ENCODE measurements at regions not wholly inside any gene's neighbourhood (a gene's known extent, or its start where the extent isn't known, plus 50 kb on each side); places are given as distances from the start of the nearest gene placed in this dataset.
"Not testable (repeated sequence)": the region's sequence is repeated elsewhere in the genome, so short reads cannot be mapped to it uniquely, and the experiment has no call there.

GRCh38 chr12:68468036-68468435, 135.9 kb upstream of the MDM1 start:
- intact Hi-C loops (cut with DNase I, micrococcal nuclease) = no loop called here
- no peak for ATAC-seq
- DNase-seq = no peak

- ATAC-seq (no peak), DNase-seq (no peak)
- intact Hi-C loops (cut with DNase I, micrococcal nuclease) = no loop called here
These were observed 137.0 kb upstream of the MDM1 start for GRCh38 chr12:68469113-68469512.

- ATAC-seq = peak; percentile 79
- intact Hi-C loops (cut with DNase I, micrococcal nuclease) = no loop called here
- no peak for DNase-seq
These were observed 138.6 kb upstream of the MDM1 start for GRCh38 chr12:68470664-68471328.

- intact Hi-C loops (cut with DNase I, micrococcal nuclease) = no loop called here
- no peak for DNase-seq
- no peak for ATAC-seq
These were observed 136.1 kb upstream of the RAP1B start for GRCh38 chr12:68474467-68475204.

GRCh38 chr12:68476794-68477193, 133.9 kb upstream of the RAP1B start:
- ATAC-seq (no peak), DNase-seq (no peak)
- intact Hi-C loops (cut with DNase I, micrococcal nuclease) = no loop called here

- ATAC-seq (no peak), DNase-seq (no peak)
- intact Hi-C loops (cut with DNase I, micrococcal nuclease) = no loop called here
These were observed 133.4 kb upstream of the RAP1B start for GRCh38 chr12:68477261-68477772.

- DNase-seq = no peak
- no peak for ATAC-seq
These were observed 132.8 kb upstream of the RAP1B start for GRCh38 chr12:68477906-68478305.

GRCh38 chr12:68478516-68479260, 132.0 kb upstream of the RAP1B start:
- intact Hi-C loops (cut with DNase I, micrococcal nuclease) = no loop called here
- ATAC-seq (no peak), DNase-seq (no peak)

More at GRCh38 chr12:68477906-68478305, 132.8 kb upstream of the RAP1B start:
- intact Hi-C loops (cut with DNase I, micrococcal nuclease) = no loop called here

GRCh38 chr12:68479261-68479895, 131.3 kb upstream of the RAP1B start:
- intact Hi-C loops (cut with DNase I, micrococcal nuclease) = no loop called here
- DNase-seq (no peak), ATAC-seq (no peak)

GRCh38 chr12:68479896-68480291, 130.8 kb upstream of the RAP1B start:
- intact Hi-C loops (cut with DNase I, micrococcal nuclease) = no loop called here
- ATAC-seq = no peak
- no peak for DNase-seq

- no peak for DNase-seq
- intact Hi-C loops (cut with DNase I, micrococcal nuclease) = no loop called here
- ATAC-seq = no peak
These were observed 130.2 kb upstream of the RAP1B start for GRCh38 chr12:68480526-68480925.

- intact Hi-C loops (cut with DNase I, micrococcal nuclease) = no loop called here
- no peak for ATAC-seq
- DNase-seq = no peak
These were observed 129.3 kb upstream of the RAP1B start for GRCh38 chr12:68481181-68481941.

GRCh38 chr12:68482014-68482413, 128.7 kb upstream of the RAP1B start:
- intact Hi-C loops (cut with DNase I, micrococcal nuclease) = no loop called here
- ATAC-seq (no peak), DNase-seq (no peak)

GRCh38 chr12:68482660-68483059, 128.0 kb upstream of the RAP1B start:
- ATAC-seq (no peak), DNase-seq (peak in 1 of 2 donors; percentile 43)
- intact Hi-C loops (cut with DNase I, micrococcal nuclease) = no loop called here

GRCh38 chr12:68483592-68484383, 126.9 kb upstream of the RAP1B start:
- ATAC-seq = no peak
- DNase-seq = no peak
- intact Hi-C loops (cut with DNase I, micrococcal nuclease) = no loop called here

- intact Hi-C loops (cut with DNase I, micrococcal nuclease) = not testable (repeated sequence)
These were observed 126.1 kb upstream of the RAP1B start for GRCh38 chr12:68484578-68484977.

GRCh38 chr12:68486449-68486848, 124.2 kb upstream of the RAP1B start:
- ATAC-seq; DNase-seq; intact Hi-C loops (cut with DNase I, micrococcal nuclease): not testable (repeated sequence)

More at GRCh38 chr12:68484578-68484977, 126.1 kb upstream of the RAP1B start:
- not testable (repeated sequence) for ATAC-seq, DNase-seq
